NB4 (cell line): ENCODE measurements at regions not wholly inside any gene's neighbourhood (a gene's known extent, or its start where the extent isn't known, plus 50 kb on each side); places are given as distances from the start of the nearest gene placed in this dataset.

Experiments used
- CTCF ChIP-seq: IDR thresholded peaks from one replicate; pipeline ENCODE4 v1.5.1; 2012; ENCODE audit warnings: low read depth, low read length
- POLR2A ChIP-seq: IDR thresholded peaks from 2 replicates; pipeline ENCODE4 v1.6.1; 2011; ENCODE audit warnings: mild to moderate bottlenecking; ENCODE audit not compliant: insufficient read length; ENCODE audit errors: extremely low read depth

GRCh38 chr16:85363427-85363826 is 249.7 kb upstream of the GSE1 start:
- no peak for TF ChIP-seq POLR2A
- TF ChIP-seq CTCF, result peak; percentile 3
